CD4-positive, alpha-beta memory T cell (primary cell): ENCODE measurements at regions not wholly inside any gene's neighbourhood (a gene's known extent, or its start where the extent isn't known, plus 50 kb on each side); places are given as distances from the start of the nearest gene placed in this dataset.

ENCODE experiments used
- CTCF ChIA-PET: fragments of 350-600 bp; sonication (Branson Sonifier 250); formaldehyde crosslinking; loops from one replicate; lab custom pipeline; 2021; ENCODE audit warnings: inconsistent platforms; ENCODE audit not compliant: partially characterized antibody; lab: Charles Lee
- POLR2A ChIA-PET: fragments of 350-600 bp; sonication (Branson Sonifier 250); formaldehyde crosslinking; loops from one replicate; lab custom pipeline; 2021; ENCODE audit not compliant: partially characterized antibody; lab: Charles Lee
- DNase-seq, 5 donors: peaks; one replicate each; pipeline versions ENCODE4 v3.0.0 to v3.0.0-alpha.2; 2020 to 2022; ENCODE audit warnings: mixed read lengths in 1 of 5
- H3K27ac ChIP-seq: one replicate; pipeline ENCODE4 v1.7.0; 2013; ENCODE audit warnings: low read depth, low read length
- H3K27me3 ChIP-seq: 2 replicates; pipeline ENCODE4 v1.7.0; 2013; ENCODE audit warnings: mild to moderate bottlenecking, low read length, moderate library complexity; ENCODE audit not compliant: insufficient read depth
- H3K36me3 ChIP-seq: 2 replicates; pipeline ENCODE4 v1.7.0; 2013; ENCODE audit warnings: mild to moderate bottlenecking, low read length, moderate library complexity; ENCODE audit not compliant: insufficient read depth
- H3K4me1 ChIP-seq: 2 replicates; pipeline ENCODE4 v1.7.0; 2013; ENCODE audit warnings: mild to moderate bottlenecking, low read length, moderate library complexity; ENCODE audit not compliant: insufficient read depth
- H3K4me3 ChIP-seq, 2 donors: one replicate each; pipeline ENCODE4 v1.7.0; 2013; ENCODE audit warnings: low read length in 2 of 2, mild to moderate bottlenecking in 1 of 2
- H3K9me3 ChIP-seq, 2 donors: one replicate each; pipeline ENCODE4 v1.7.0; 2013; ENCODE audit warnings: low read length in 2 of 2, control low read depth in 1 of 2; ENCODE audit not compliant: control insufficient read depth in 1 of 2
- H3K27ac Mint-ChIP-seq, 7 donors: one replicate each; pipeline ENCODE4 v1.8.0; 2020 to 2021; ENCODE audit warnings: mixed read lengths in 7 of 7, mild to moderate bottlenecking in 6 of 7, inconsistent platforms in 3 of 7, moderate library complexity in 3 of 7
- H3K27me3 Mint-ChIP-seq, 2 donors: one replicate each; pipeline ENCODE4 v1.8.0; 2020 to 2021; ENCODE audit warnings: mixed read lengths in 2 of 2
- H3K36me3 Mint-ChIP-seq, 2 donors: one replicate each; pipeline ENCODE4 v1.8.0; 2020 to 2021; ENCODE audit warnings: mixed read lengths in 2 of 2, inconsistent platforms in 1 of 2, mild to moderate bottlenecking in 1 of 2
- H3K4me1 Mint-ChIP-seq, 4 donors: one replicate each; pipeline ENCODE4 v1.8.0; 2020 to 2021; ENCODE audit warnings: mixed read lengths in 4 of 4, mild to moderate bottlenecking in 1 of 4
- H3K4me3 Mint-ChIP-seq, 8 donors: one replicate each; pipeline ENCODE4 v1.8.0; 2020 to 2021; ENCODE audit warnings: mixed read lengths in 8 of 8, mild to moderate bottlenecking in 7 of 8, moderate library complexity in 6 of 8, inconsistent platforms in 3 of 8
- H3K9me3 Mint-ChIP-seq, 8 donors: one replicate each; pipeline ENCODE4 v1.8.0; 2020 to 2021; ENCODE audit warnings: mixed read lengths in 8 of 8, mild to moderate bottlenecking in 5 of 8, inconsistent platforms in 3 of 8, moderate library complexity in 1 of 8
- intact Hi-C: fragments of 100-400 bp; cut with micrococcal nuclease; formaldehyde crosslinking; loops from one replicate; pipeline ENCODE4 v1.15.1; 2023

GRCh38 chr4:138656990-138657389 lies 358.6 kb upstream of the NOCT start:
- H3K36me3 ChIP-seq = no peaks in the 10 kb centered on the region
- Mint-ChIP-seq H3K4me3 (no peak overlapping the region), H3K27me3 (peaks cover 0 to 2% of the 10 kb centered on the region in 2 donors), H3K4me1 (no peaks in the 10 kb centered on the region), H3K27ac (no peak overlapping the region), H3K9me3 (peaks cover 0 to 3% (median 0%) of the 10 kb centered on the region in 8 donors), H3K36me3 (no peaks in the 10 kb centered on the region)
- ChIA-PET CTCF (no interaction called here), POLR2A (no interaction called here)
- H3K4me1 ChIP-seq = no peaks in the 10 kb centered on the region
- H3K27me3 ChIP-seq = no peaks in the 10 kb centered on the region
- no peak overlapping the region for H3K27ac ChIP-seq
- intact Hi-C loops = no loop called here
- H3K9me3 ChIP-seq = no peaks in the 10 kb centered on the region
- DNase-seq = no peak
- no peak overlapping the region for H3K4me3 ChIP-seq

- Mint-ChIP-seq H3K36me3 (no peaks in the 10 kb centered on the region), H3K4me1 (no peaks in the 10 kb centered on the region)
Measured at GRCh38 chr4:138655985-138656384, 359.6 kb upstream of the NOCT start.

GRCh38 chr4:138655286-138655685 lies 360.3 kb upstream of the NOCT start:
- H3K4me3 ChIP-seq = no peak overlapping the region
- intact Hi-C loops = no loop called here
- peaks cover 0 to 2% of the 10 kb centered on the region in 2 donors for H3K27me3 Mint-ChIP-seq
- H3K4me1 Mint-ChIP-seq = no peaks in the 10 kb centered on the region
- no peaks in the 10 kb centered on the region for H3K4me1 ChIP-seq
- no peaks in the 10 kb centered on the region for H3K9me3 ChIP-seq
- H3K27me3 ChIP-seq = no peaks in the 10 kb centered on the region
- CTCF ChIA-PET = no interaction called here
- H3K36me3 ChIP-seq = no peaks in the 10 kb centered on the region
- no peak overlapping the region for H3K27ac Mint-ChIP-seq
- H3K4me3 Mint-ChIP-seq = no peak overlapping the region
- POLR2A ChIA-PET = no interaction called here
- DNase-seq = no peak
- peaks cover 0 to 3% (median 0%) of the 10 kb centered on the region in 8 donors for H3K9me3 Mint-ChIP-seq
- H3K27ac ChIP-seq = no peak overlapping the region
- no peaks in the 10 kb centered on the region for H3K36me3 Mint-ChIP-seq

More at GRCh38 chr4:138655985-138656384, 359.6 kb upstream of the NOCT start:
- Histone ChIP-seq H3K27me3 (no peaks in the 10 kb centered on the region), H3K27ac (no peak overlapping the region), H3K4me1 (no peaks in the 10 kb centered on the region), H3K9me3 (no peaks in the 10 kb centered on the region), H3K4me3 (no peak overlapping the region), H3K36me3 (no peaks in the 10 kb centered on the region)
- intact Hi-C loops = no loop called here
- DNase-seq = no peak
- Mint-ChIP-seq H3K4me3 (no peak overlapping the region), H3K9me3 (peaks cover 0 to 3% (median 0%) of the 10 kb centered on the region in 8 donors), H3K27ac (no peak overlapping the region), H3K27me3 (peaks cover 0 to 2% of the 10 kb centered on the region in 2 donors)
- POLR2A ChIA-PET = no interaction called here
- CTCF ChIA-PET = no interaction called here

DNA sequence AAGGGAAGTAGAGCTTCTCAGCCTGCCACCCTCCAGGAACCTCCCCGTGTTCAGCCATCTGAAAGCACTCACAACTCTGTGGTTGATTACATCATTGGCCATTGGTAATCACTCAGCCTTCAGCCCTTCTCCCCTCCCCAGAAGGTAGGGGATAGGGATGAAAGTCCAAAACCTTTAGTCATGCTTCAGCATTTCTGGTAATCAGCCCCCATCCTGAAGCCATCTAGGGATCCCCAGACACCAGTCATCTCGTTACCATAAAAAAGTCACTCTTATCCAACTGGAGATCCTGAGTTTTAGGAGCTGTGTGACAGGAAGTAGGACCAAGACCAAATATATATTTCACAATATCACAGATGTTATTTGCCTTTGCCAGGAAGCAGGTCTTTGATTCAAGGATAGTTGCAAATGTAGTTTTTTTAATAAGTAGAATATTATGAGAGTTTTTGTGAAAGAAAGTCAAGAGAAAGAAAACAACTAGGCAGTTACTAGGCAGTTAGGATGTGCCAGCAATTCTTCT lies 364.6 kb upstream of the NOCT start:
- no peak for DNase-seq
- Histone ChIP-seq H3K36me3 (no peaks in the 10 kb centered on the region), H3K4me1 (no peaks in the 10 kb centered on the region), H3K27me3 (no peaks in the 10 kb centered on the region), H3K9me3 (no peaks in the 10 kb centered on the region), H3K27ac (no peak overlapping the region), H3K4me3 (no peak overlapping the region)
- Mint-ChIP-seq H3K27ac (no peak overlapping the region), H3K36me3 (no peaks in the 10 kb centered on the region), H3K9me3 (peaks cover 0 to 2% (median 0%) of the 10 kb centered on the region in 8 donors), H3K27me3 (peaks cover 0 to 2% of the 10 kb centered on the region in 2 donors), H3K4me3 (no peak overlapping the region), H3K4me1 (no peaks in the 10 kb centered on the region)
- CTCF ChIA-PET = interaction anchor here (1.0 kb wide), 1 partner anchor 14 kb away, joined by 3 read pairs; no protein-coding TSS in a partner anchor
- intact Hi-C loops = no loop called here
- POLR2A ChIA-PET = no interaction called here

GRCh38 chr4:138650495-138650894 lies 365.1 kb upstream of the NOCT start:
- Mint-ChIP-seq H3K4me1 (no peaks in the 10 kb centered on the region), H3K9me3 (peaks cover 0 to 2% (median 0%) of the 10 kb centered on the region in 8 donors), H3K36me3 (no peaks in the 10 kb centered on the region), H3K27ac (no peak overlapping the region), H3K27me3 (peaks cover 0 to 3% of the 10 kb centered on the region in 2 donors), H3K4me3 (no peak overlapping the region)
- no peak for DNase-seq
- Histone ChIP-seq H3K4me3 (no peak overlapping the region), H3K36me3 (no peaks in the 10 kb centered on the region), H3K27me3 (no peaks in the 10 kb centered on the region), H3K9me3 (no peaks in the 10 kb centered on the region), H3K27ac (no peak overlapping the region), H3K4me1 (no peaks in the 10 kb centered on the region)
- intact Hi-C loops = no loop called here
- CTCF ChIA-PET = no interaction called here
- POLR2A ChIA-PET = no interaction called here

GRCh38 chr4:138647433-138647832 lies 368.1 kb upstream of the NOCT start:
- Mint-ChIP-seq H3K4me1 (no peaks in the 10 kb centered on the region), H3K9me3 (peaks cover 0 to 2% (median 0%) of the 10 kb centered on the region in 8 donors), H3K36me3 (no peaks in the 10 kb centered on the region), H3K4me3 (no peak overlapping the region), H3K27me3 (peaks cover 0 to 3% of the 10 kb centered on the region in 2 donors), H3K27ac (no peak overlapping the region)
- Histone ChIP-seq H3K27ac (no peak overlapping the region), H3K27me3 (no peaks in the 10 kb centered on the region), H3K36me3 (no peaks in the 10 kb centered on the region), H3K4me3 (no peak overlapping the region), H3K4me1 (no peaks in the 10 kb centered on the region), H3K9me3 (no peaks in the 10 kb centered on the region)
- ChIA-PET CTCF (no interaction called here), POLR2A (no interaction called here)
- DNase-seq = no peak
- intact Hi-C loops = no loop called here

DNA sequence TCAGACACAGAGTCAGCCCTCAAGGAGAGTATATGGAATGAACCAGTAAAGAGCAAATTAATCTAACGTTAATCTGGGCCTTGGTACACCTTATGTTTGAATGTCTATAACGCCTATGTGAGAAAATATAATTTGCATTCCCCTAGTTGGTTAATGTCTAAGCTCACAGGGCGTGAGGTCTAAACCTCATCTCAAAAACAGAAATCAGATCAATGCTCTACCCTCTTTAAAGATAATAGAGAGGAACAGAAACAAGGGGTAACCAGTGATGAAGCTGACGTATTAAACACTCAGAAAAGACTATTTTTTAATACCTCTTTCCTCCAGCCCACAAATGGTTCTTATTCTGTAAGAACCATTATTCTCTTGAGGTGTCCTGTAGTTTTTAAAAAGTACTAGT lies 369.2 kb upstream of the NOCT start:
- POLR2A ChIA-PET = no interaction called here

More for the DNA sequence above, 369.2 kb upstream of the NOCT start:
- Histone ChIP-seq H3K27ac (no peak overlapping the region), H3K27me3 (no peaks in the 10 kb centered on the region), H3K4me3 (no peak overlapping the region), H3K36me3 (no peaks in the 10 kb centered on the region), H3K9me3 (no peaks in the 10 kb centered on the region), H3K4me1 (no peaks in the 10 kb centered on the region)
- intact Hi-C loops = no loop called here
- Mint-ChIP-seq H3K27ac (no peak overlapping the region), H3K9me3 (peaks cover 0 to 2% (median 0%) of the 10 kb centered on the region in 8 donors), H3K4me3 (no peak overlapping the region), H3K27me3 (peaks cover 0 to 3% of the 10 kb centered on the region in 2 donors), H3K4me1 (no peaks in the 10 kb centered on the region), H3K36me3 (no peaks in the 10 kb centered on the region)
- CTCF ChIA-PET = no interaction called here
- DNase-seq = no peak
